NB4 (cell line): ENCODE measurements at regions not wholly inside any gene's neighbourhood (a gene's known extent, or its start where the extent isn't known, plus 50 kb on each side); places are given as distances from the start of the nearest gene placed in this dataset.

Experiments used
- POLR2A ChIP-seq: IDR thresholded peaks from 2 replicates; pipeline ENCODE4 v1.6.1; 2011; ENCODE audit warnings: mild to moderate bottlenecking; ENCODE audit not compliant: insufficient read length; ENCODE audit errors: extremely low read depth
- TF ChIP-seq, protein P1 (sequence below): IDR thresholded peaks from one replicate; pipeline ENCODE4 v1.5.1; 2012; ENCODE audit warnings: low read depth, low read length

DNA sequence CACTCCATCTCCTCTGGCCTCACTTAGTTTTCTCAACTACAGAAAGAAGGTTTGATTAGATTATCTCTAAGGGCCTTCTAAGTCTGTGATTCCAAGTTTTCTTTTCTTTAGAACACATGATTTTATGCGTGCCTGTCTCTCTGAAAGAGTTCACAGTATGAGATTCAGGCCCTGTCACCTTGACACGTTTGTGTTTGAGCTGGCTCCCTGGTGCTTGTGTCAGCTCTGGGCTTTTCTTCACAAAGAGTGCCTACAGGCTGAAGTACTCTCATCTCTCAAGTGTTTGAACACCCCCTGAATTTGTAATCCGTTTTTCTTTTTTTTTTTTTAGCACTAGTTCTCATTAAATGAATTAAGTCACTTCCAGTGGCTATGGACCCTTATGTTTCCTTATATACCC, 306.9 kb upstream of the C9orf72 start:
- TF ChIP-seq, protein P1, sequence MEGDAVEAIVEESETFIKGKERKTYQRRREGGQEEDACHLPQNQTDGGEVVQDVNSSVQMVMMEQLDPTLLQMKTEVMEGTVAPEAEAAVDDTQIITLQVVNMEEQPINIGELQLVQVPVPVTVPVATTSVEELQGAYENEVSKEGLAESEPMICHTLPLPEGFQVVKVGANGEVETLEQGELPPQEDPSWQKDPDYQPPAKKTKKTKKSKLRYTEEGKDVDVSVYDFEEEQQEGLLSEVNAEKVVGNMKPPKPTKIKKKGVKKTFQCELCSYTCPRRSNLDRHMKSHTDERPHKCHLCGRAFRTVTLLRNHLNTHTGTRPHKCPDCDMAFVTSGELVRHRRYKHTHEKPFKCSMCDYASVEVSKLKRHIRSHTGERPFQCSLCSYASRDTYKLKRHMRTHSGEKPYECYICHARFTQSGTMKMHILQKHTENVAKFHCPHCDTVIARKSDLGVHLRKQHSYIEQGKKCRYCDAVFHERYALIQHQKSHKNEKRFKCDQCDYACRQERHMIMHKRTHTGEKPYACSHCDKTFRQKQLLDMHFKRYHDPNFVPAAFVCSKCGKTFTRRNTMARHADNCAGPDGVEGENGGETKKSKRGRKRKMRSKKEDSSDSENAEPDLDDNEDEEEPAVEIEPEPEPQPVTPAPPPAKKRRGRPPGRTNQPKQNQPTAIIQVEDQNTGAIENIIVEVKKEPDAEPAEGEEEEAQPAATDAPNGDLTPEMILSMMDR: no peak
- TF ChIP-seq POLR2A: no peak
